Mesothelial cell of epicardium (in vitro differentiated cells): ENCODE measurements at regions not wholly inside any gene's neighbourhood (a gene's known extent, or its start where the extent isn't known, plus 50 kb on each side); places are given as distances from the start of the nearest gene placed in this dataset.

Source experiments
- DNase-seq, 2 experiments: peaks; one replicate each; pipeline ENCODE4 v3.0.0; 2021; ENCODE audit warnings: low spot score in 2 of 2; ENCODE audit not compliant: unreplicated experiment in 2 of 2
- H3K27ac Mint-ChIP-seq: 2 replicates; pipeline ENCODE4 v1.8.0; 2021; ENCODE audit warnings: mixed read lengths
- H3K27me3 Mint-ChIP-seq: 2 replicates; pipeline ENCODE4 v1.8.0; 2021; ENCODE audit warnings: low read depth, mixed read lengths
- H3K36me3 Mint-ChIP-seq: 2 replicates; pipeline ENCODE4 v1.8.0; 2021; ENCODE audit warnings: mixed read lengths
- H3K4me1 Mint-ChIP-seq: 2 replicates; pipeline ENCODE4 v1.8.0; 2021; ENCODE audit warnings: mixed read lengths
- H3K4me3 Mint-ChIP-seq: 2 replicates; pipeline ENCODE4 v1.8.0; 2021; ENCODE audit warnings: mild to moderate bottlenecking, moderate library complexity, mixed read lengths
- H3K9me3 Mint-ChIP-seq: 2 replicates; pipeline ENCODE4 v1.8.0; 2021; ENCODE audit warnings: mixed read lengths
- TF ChIP-seq, protein P1 (sequence below): fragments of 200-600 bp; sonication (generic); IDR thresholded peaks from one replicate; pipeline ENCODE4 v1.5.0; 2021; ENCODE audit warnings: antibody characterized with exemption; ENCODE audit not compliant: unreplicated experiment

GRCh38 chr9:79917421-79917820 lies 345.7 kb downstream of the TLE4 start:
- Mint-ChIP-seq H3K4me1 (no peaks in the 10 kb centered on the region), H3K36me3 (no peaks in the 10 kb centered on the region), H3K9me3 (peaks cover 4% of the 10 kb centered on the region), H3K27ac (no peak overlapping the region), H3K27me3 (peaks cover 31% of the 10 kb centered on the region), H3K4me3 (no peak overlapping the region)
- TF ChIP-seq, protein P1, sequence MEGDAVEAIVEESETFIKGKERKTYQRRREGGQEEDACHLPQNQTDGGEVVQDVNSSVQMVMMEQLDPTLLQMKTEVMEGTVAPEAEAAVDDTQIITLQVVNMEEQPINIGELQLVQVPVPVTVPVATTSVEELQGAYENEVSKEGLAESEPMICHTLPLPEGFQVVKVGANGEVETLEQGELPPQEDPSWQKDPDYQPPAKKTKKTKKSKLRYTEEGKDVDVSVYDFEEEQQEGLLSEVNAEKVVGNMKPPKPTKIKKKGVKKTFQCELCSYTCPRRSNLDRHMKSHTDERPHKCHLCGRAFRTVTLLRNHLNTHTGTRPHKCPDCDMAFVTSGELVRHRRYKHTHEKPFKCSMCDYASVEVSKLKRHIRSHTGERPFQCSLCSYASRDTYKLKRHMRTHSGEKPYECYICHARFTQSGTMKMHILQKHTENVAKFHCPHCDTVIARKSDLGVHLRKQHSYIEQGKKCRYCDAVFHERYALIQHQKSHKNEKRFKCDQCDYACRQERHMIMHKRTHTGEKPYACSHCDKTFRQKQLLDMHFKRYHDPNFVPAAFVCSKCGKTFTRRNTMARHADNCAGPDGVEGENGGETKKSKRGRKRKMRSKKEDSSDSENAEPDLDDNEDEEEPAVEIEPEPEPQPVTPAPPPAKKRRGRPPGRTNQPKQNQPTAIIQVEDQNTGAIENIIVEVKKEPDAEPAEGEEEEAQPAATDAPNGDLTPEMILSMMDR = no peak
- DNase-seq = no peak

GRCh38 chr9:79913867-79914266 lies 342.1 kb downstream of the TLE4 start:
- Mint-ChIP-seq H3K36me3 (no peaks in the 10 kb centered on the region), H3K4me1 (no peaks in the 10 kb centered on the region), H3K27ac (no peak overlapping the region), H3K9me3 (no peaks in the 10 kb centered on the region), H3K27me3 (peaks cover 31% of the 10 kb centered on the region), H3K4me3 (no peak overlapping the region)
- TF ChIP-seq, protein P1 = no peak
- DNase-seq = no peak

- no peaks in the 10 kb centered on the region for H3K4me1 Mint-ChIP-seq
- TF ChIP-seq, protein P1 = no peak
- H3K27ac Mint-ChIP-seq = no peak overlapping the region
These were observed 340.7 kb downstream of the TLE4 start for GRCh38 chr9:79912318-79913070.

DNA sequence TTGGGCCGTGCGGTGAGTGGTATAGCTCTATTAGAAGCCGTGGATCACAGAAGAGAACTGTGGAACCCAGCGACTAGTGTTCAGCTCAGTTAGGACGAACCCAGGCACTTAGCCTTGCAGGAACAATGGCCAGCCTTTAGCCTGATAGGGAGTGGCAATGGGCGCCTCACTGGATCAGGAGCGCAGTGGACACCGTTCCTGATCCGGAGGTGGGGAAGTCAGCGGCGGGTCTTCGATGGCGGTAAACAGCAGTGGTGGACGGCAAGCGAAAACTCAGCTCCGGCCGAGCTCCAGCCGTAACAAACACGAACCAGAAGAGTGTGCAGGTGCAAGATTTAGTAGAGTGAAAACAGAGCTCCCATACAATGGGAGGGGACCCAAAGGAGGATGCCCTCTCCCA lies 340.0 kb downstream of the TLE4 start:
- DNase-seq = no peak
- Mint-ChIP-seq H3K27ac (no peak overlapping the region), H3K27me3 (peaks cover 21% of the 10 kb centered on the region), H3K4me3 (no peak overlapping the region), H3K9me3 (peaks cover 5% of the 10 kb centered on the region), H3K4me1 (no peaks in the 10 kb centered on the region), H3K36me3 (no peaks in the 10 kb centered on the region)
- TF ChIP-seq, protein P1 = no peak

More at GRCh38 chr9:79912318-79913070, 340.7 kb downstream of the TLE4 start:
- Mint-ChIP-seq H3K36me3 (no peaks in the 10 kb centered on the region), H3K4me3 (no peak overlapping the region), H3K9me3 (no peaks in the 10 kb centered on the region), H3K27me3 (peaks cover 26% of the 10 kb centered on the region)
- DNase-seq = no peak

- H3K9me3 Mint-ChIP-seq = peaks cover 13% of the 10 kb centered on the region
- H3K27ac Mint-ChIP-seq = no peak overlapping the region
- DNase-seq = no peak
- no peaks in the 10 kb centered on the region for H3K36me3 Mint-ChIP-seq
- TF ChIP-seq, protein P1 = no peak
- H3K4me1 Mint-ChIP-seq = peaks cover 12% of the 10 kb centered on the region
- H3K4me3 Mint-ChIP-seq = no peak overlapping the region
- H3K27me3 Mint-ChIP-seq = peaks cover 19% of the 10 kb centered on the region
These were observed 331.2 kb downstream of the TLE4 start for GRCh38 chr9:79902825-79903600.
